Activated CD8-positive, alpha-beta T cell treated with anti-CD3 and anti-CD28 coated beads for 36 hours (primary cell): ENCODE measurements at regions not wholly inside any gene's neighbourhood (a gene's known extent, or its start where the extent isn't known, plus 50 kb on each side); places are given as distances from the start of the nearest gene placed in this dataset.

ENCODE experiments used
- ATAC-seq: fragments of 200-7000 bp; cut with Tn5 transposase; one replicate; pipeline ENCODE4 v1.10.0; 2021; ENCODE audit warnings: mild to moderate bottlenecking, moderate library complexity
- CTCF ChIA-PET: fragments of 350-600 bp; sonication (Branson Sonifier 250); formaldehyde crosslinking; loops from one replicate; lab custom pipeline; 2021; ENCODE audit warnings: antibody characterized with exemption; lab: Charles Lee
- POLR2A ChIA-PET: fragments of 350-600 bp; sonication (Branson Sonifier 250); formaldehyde crosslinking; loops from one replicate; lab custom pipeline; 2021; ENCODE audit warnings: antibody characterized with exemption; lab: Charles Lee
- DNase-seq: peaks from one replicate; pipeline ENCODE4 v3.0.0-alpha.2; 2020
- H3K27ac Mint-ChIP-seq: one replicate; pipeline ENCODE4 v1.8.0; 2021; ENCODE audit warnings: mild to moderate bottlenecking, mixed read lengths
- H3K27me3 Mint-ChIP-seq: one replicate; pipeline ENCODE4 v1.8.0; 2021; ENCODE audit warnings: mixed read lengths
- H3K36me3 Mint-ChIP-seq: one replicate; pipeline ENCODE4 v1.8.0; 2021; ENCODE audit warnings: low read depth, mixed read lengths
- H3K4me1 Mint-ChIP-seq: one replicate; pipeline ENCODE4 v1.8.0; 2021; ENCODE audit warnings: low read depth, mixed read lengths
- H3K4me3 Mint-ChIP-seq: one replicate; pipeline ENCODE4 v1.8.0; 2021; ENCODE audit warnings: mild to moderate bottlenecking, moderate library complexity, mixed read lengths
- H3K9me3 Mint-ChIP-seq: one replicate; pipeline ENCODE4 v1.8.0; 2021; ENCODE audit warnings: mixed read lengths
- intact Hi-C: fragments of 100-400 bp; cut with micrococcal nuclease; formaldehyde crosslinking; loops from one replicate; pipeline ENCODE4 v1.10.0; 2022
- TF ChIP-seq, protein P1 (sequence below): fragments of 200-600 bp; IDR thresholded peaks from one replicate; pipeline ENCODE4 v1.8.0; 2022; ENCODE audit warnings: antibody characterized with exemption, mild to moderate bottlenecking

GRCh38 chr10:33719005-33719703, 384.7 kb upstream of the NRP1 start:
- H3K4me1 Mint-ChIP-seq: no peaks in the 10 kb centered on the region
- CTCF ChIA-PET: no interaction called here
- H3K4me3 Mint-ChIP-seq: no peak overlapping the region
- no peaks in the 10 kb centered on the region for H3K36me3 Mint-ChIP-seq
- TF ChIP-seq, protein P1, sequence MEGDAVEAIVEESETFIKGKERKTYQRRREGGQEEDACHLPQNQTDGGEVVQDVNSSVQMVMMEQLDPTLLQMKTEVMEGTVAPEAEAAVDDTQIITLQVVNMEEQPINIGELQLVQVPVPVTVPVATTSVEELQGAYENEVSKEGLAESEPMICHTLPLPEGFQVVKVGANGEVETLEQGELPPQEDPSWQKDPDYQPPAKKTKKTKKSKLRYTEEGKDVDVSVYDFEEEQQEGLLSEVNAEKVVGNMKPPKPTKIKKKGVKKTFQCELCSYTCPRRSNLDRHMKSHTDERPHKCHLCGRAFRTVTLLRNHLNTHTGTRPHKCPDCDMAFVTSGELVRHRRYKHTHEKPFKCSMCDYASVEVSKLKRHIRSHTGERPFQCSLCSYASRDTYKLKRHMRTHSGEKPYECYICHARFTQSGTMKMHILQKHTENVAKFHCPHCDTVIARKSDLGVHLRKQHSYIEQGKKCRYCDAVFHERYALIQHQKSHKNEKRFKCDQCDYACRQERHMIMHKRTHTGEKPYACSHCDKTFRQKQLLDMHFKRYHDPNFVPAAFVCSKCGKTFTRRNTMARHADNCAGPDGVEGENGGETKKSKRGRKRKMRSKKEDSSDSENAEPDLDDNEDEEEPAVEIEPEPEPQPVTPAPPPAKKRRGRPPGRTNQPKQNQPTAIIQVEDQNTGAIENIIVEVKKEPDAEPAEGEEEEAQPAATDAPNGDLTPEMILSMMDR: no peak
- ATAC-seq (no peak), DNase-seq (no peak)
- H3K9me3 Mint-ChIP-seq: no peaks in the 10 kb centered on the region
- intact Hi-C loops: no loop called here
- no peak overlapping the region for H3K27ac Mint-ChIP-seq
- POLR2A ChIA-PET: no interaction called here
- no peaks in the 10 kb centered on the region for H3K27me3 Mint-ChIP-seq

DNA sequence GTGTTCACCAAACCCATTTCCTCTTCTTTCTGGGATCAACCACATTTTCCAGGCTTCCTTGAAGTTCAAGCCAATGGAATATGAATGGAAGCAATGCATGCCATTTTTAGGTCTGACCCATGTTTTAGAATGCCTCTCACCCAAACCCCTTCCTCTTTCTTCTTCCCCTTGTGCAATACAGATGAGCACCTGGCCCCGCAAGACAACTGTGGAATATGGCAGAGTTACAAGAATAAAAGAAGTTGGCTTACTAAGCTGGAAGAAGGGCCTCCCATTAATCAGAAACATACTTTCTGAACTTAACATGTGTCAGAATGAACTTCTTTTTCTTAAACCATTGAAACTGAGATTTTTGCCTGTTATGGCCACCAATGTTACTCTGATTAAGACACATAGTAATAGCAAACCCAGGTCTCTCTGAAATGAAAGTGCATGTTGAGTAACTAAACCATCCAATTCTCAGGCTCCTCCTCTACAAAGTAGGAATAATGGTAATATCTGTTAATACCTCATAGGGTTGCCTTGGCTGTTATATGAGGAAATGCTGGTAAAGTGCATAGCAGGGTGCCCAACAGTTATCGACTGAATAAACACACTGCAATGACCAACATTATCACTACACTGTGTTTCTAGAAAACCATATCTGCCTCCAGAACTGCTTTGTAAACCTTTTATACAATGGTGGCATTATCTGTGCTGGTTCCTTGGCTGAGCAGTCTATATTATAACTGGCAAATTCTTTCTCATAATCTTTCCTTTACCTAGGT, 382.2 kb upstream of the NRP1 start:
- no peak overlapping the region for H3K4me3 Mint-ChIP-seq
- DNase-seq (no peak), ATAC-seq (no peak)
- no peaks in the 10 kb centered on the region for H3K27me3 Mint-ChIP-seq
- CTCF ChIA-PET: no interaction called here
- H3K27ac Mint-ChIP-seq: no peak overlapping the region
- no peaks in the 10 kb centered on the region for H3K9me3 Mint-ChIP-seq
- TF ChIP-seq, protein P1: no peak
- no peaks in the 10 kb centered on the region for H3K4me1 Mint-ChIP-seq
- POLR2A ChIA-PET: no interaction called here
- intact Hi-C loops: no loop called here
- H3K36me3 Mint-ChIP-seq: no peaks in the 10 kb centered on the region

DNA sequence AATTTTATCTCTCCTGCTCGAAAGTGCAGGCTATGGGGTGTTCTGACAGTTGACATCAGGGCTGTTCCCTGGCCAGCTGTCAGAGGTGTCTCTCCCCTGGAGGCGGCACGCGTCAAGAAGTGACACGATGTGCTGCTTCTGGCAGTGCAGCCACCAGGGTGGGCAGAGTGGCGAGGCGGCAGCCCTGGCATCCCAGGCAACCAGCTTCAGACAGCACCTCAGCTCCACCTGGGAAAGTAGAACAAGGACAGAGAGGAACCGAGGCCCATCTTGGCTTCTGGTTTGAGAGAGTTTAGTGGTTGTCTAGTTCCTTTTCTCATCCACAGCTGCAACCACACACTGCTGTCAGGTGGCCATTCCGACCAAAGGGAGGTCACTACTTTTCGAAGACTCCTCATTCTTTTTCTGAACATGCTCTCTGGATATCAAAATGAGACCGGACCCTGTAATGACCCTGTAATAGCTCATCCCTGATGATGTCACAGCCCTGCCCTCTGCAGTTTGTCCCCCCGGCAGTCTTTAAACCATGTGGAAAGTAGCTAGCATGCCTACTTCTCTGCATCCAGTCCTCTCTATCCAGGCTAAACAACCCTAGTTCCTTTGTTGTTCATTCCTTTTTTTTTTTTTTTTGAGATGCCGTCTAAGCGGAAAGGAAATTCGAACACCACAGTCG, 381.0 kb upstream of the NRP1 start:
- Mint-ChIP-seq H3K36me3 (no peaks in the 10 kb centered on the region), H3K4me1 (no peaks in the 10 kb centered on the region), H3K4me3 (no peak overlapping the region), H3K27me3 (no peaks in the 10 kb centered on the region), H3K9me3 (no peaks in the 10 kb centered on the region), H3K27ac (no peak overlapping the region)
- ChIA-PET CTCF (no interaction called here), POLR2A (no interaction called here)
- intact Hi-C loops: no loop called here
- DNase-seq: no peak
- no peak for ATAC-seq
- TF ChIP-seq, protein P1: no peak

DNA sequence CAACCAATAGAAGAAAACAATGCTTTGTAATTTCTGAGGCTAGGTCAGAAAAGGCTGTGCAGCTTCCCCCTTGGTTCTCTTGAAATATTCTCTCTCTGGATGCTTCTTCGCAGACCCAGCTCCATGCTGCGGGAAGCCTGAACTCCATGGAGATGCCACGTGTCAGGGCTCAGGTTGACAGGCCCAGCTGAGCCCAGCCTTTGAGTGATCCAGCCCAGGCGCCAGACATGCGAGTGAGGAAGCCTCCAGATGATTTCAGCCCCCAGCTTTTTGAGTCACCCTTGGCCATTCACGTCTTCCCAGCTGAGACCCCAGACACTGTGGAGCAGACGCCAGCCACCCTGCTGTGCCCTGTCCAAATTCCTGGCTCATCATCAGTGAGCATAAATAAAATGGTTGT, 378.4 kb upstream of the NRP1 start:
- ATAC-seq (no peak), DNase-seq (no peak)
- Mint-ChIP-seq H3K27ac (no peak overlapping the region), H3K9me3 (no peaks in the 10 kb centered on the region), H3K4me3 (no peak overlapping the region), H3K36me3 (no peaks in the 10 kb centered on the region), H3K4me1 (no peaks in the 10 kb centered on the region), H3K27me3 (no peaks in the 10 kb centered on the region)
- TF ChIP-seq, protein P1: no peak
- intact Hi-C loops: no loop called here
- ChIA-PET CTCF (no interaction called here), POLR2A (no interaction called here)

GRCh38 chr10:33710006-33710405, 375.5 kb upstream of the NRP1 start:
- TF ChIP-seq, protein P1: no peak
- Mint-ChIP-seq H3K4me3 (no peak overlapping the region), H3K36me3 (no peaks in the 10 kb centered on the region), H3K9me3 (no peaks in the 10 kb centered on the region), H3K4me1 (no peaks in the 10 kb centered on the region), H3K27me3 (no peaks in the 10 kb centered on the region), H3K27ac (no peak overlapping the region)
- no peak for ATAC-seq
- ChIA-PET CTCF (interaction anchor here (0.9 kb wide), 1 partner anchor 377 kb away, joined by 3 read pairs; no protein-coding TSS in a partner anchor), POLR2A (no interaction called here)
- DNase-seq: no peak
- intact Hi-C loops: no loop called here
